NOMO-1 (cell line): ENCODE measurements at regions not wholly inside any gene's neighbourhood (a gene's known extent, or its start where the extent isn't known, plus 50 kb on each side); places are given as distances from the start of the nearest gene placed in this dataset.
A peak's percentile ranks its signal among the peaks of the same experiment; 100 is the strongest.
"Not testable (repeated sequence)": the region's sequence is repeated elsewhere in the genome, so short reads cannot be mapped to it uniquely, and the experiment has no call there.

Experiments
- DNase-seq, 2 experiments: peaks; one replicate each; lab custom pipeline; 2025; ENCODE audit not compliant: unreplicated experiment in 2 of 2; lab: John Stamatoyannopoulos, UW

DNA sequence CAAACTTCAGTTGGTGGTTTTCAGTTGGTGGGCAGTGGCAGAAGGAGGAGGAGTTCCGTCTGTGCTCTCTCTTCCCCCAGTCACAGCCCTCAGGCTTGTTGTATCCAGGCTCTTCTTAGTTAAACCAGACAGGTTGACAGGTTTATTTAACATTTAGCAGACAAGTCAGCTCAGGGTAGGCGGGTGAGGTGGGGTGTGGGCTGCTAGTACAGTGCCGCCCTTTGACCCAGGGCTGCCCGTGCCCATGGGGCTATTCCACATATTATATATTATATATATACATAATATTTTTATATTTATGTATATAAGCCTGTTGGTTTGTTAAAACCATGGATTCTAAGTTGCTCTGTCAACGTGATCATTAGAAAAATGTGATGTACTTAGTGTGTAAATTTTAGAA is 1740.6 kb upstream of the DEFB115 start:
- not testable (repeated sequence) for DNase-seq

DNA sequence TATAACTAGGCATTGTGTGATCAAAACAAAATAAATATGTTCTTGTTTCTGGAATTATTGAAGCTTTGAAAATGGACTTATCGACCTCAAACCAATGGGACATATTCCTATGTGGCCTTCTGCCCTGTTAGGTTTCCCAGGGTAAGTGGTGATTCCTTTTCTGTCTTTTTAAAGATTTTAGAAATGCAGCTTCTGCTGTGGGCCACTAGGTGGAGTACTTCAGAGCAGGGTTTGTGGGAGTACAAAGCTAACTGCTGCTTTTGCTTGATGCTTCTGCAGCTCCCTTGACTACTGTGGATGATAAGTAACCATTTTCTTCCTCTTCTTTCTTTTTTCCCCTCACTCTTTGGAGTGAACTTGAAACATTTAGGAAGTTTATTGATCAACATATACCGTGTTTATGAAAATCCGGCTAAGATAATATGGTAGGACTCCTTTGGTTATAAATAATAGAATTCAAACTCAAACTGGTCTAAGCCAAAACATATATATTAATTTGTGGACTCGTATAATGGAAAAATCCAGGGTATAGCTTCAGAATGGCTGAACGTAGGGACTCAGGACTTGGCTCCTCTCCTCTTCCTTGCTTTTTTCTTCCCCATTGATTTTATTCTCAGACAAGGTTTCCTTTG is 1737.7 kb upstream of the DEFB115 start:
- peak in 1 of 2 experiments; percentile 36 for DNase-seq

DNA sequence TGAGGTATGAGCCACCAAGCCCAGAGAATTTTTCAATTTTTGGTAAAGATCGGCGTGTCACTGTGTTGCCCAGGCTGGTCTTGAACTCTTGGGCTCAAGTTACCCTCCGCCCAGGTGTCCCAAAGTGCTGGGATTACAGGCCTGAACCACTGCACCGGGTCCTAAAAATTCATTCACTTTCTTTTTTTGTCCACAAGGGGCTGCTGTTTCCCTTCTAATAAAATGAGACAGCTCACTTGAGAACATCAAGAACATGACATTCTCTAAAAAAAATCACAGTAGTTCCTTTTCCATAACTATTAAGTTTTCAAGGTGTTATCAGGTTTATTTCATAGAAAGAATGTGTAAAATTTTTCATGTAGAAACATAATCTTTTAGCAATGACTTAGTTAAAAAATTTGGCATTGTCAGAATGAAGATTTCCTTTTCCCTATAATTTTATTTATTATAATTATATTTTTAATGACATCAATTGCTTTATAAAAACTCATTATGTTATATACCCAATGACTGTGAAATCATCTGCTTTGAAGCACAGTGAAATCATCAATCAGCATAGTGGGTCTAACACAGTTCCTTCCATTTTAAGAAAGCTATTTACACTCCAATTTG is 1723.8 kb upstream of the DEFB115 start:
- DNase-seq, result not testable (repeated sequence)

DNA sequence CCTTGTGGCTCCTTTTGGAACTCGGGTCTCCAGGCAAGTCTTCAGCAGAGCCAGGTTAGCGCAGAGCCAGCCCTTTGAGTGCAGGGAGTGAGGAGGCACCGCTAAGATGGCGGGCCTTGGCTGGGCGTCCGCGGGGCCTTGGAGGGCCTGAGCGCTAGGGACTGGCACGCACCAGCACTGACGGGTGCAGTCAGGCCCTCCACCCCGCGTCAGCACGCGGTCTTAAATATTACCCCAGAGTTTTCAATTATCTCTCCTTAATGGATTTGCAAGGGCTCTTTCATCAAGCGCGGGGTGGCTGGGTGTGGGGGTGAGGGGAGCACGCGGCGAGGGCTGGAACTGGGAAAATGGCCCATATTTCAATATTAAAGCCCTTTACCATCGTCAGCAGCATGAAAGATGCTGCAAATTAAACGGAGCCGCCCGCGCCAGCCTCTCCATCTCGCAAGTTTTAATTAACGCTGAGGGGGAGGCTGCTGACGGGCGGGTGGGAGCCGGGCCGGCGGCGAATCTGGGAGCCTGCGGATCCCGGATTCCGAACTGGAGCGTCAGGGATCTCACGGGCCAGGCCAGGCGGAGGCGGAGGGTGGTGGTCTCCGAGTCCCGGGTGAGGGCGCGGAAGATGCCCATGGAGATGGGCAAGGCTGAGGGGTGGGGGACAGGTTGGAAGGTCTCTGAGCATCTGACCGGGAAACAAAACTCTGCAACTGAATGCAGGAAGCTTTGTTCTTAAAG is 1690.4 kb upstream of the DEFB115 start:
- not testable (repeated sequence) for DNase-seq

DNA sequence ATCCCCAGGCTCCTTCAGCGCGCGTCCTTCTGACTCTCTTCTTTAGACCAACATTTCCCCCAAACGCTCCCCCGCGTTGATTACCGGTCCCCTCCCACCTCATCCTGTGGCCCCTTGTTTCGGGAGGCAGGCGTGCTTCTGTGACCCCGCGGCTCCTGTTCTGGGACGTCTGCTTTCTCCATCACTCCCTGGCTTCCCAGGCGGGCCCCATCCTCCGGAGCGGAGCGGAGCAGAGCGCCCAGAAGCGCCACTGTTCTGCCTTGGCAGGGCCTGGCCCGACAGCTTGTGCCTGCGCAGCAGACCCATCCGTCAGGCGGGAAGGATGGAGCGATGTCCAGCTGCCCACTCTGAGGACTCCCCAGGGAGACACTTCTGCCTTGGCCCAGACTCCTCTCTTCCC is 1689.8 kb upstream of the DEFB115 start:
- not testable (repeated sequence) for DNase-seq

DNA sequence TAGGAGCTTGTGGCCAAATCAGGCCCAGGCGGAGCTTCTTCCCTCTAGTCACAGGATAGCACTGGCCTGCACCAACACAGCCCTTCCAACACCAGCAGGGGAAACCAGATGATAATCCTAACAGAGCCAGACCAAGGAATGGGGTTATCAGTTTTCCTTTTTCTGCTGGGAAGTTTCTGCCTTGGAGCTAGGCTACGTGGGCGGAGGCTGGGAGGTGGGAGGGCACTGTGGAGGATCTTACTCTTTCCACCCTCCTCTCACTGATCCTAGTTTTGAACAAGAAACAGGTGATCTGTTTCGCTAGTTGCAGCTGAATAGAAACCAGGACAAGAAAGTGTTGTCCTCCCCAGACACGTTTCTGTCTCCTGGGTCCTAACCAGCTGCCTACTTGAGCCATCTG is 1687.3 kb upstream of the DEFB115 start:
- not testable (repeated sequence) for DNase-seq

DNA sequence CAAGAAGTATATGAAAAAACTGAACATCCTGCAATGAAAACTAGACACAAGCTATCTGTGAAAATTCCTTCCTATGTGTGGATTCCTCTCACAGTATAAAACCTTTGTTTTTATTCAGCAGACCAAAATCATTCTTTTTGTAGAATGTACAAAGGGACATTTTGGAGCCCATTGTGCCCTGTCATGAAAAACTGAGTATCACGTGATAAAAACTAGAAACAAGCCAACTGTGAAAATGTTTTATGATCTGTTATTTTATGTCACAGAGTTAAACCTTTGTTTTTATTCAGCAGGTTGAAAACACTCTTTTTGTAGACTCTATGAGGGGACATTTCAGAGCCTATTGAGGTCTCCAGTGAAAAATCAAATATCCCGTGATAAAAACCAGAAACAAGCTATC is 1667.9 kb upstream of the DEFB115 start:
- DNase-seq, result not testable (repeated sequence)

DNA sequence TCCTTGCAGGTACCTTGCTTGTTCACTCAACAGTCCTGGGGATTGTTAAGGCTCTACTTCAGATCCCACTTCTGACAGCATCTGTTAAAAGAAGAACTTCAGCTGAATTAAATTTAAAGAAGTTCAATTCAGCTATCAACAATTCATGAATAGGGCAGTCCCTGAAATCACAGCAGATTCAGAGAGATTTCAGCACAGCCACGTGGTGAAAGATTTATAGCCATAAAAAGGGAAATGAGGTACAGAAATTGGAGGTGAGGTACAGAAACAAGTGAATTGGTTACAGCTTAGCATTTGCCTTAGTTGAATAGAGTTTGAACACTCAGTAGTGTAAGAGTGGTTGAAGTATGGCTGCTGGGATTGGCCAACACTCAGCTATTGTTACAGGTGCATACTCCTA is 1653.3 kb upstream of the DEFB115 start:
- not testable (repeated sequence) for DNase-seq

DNA sequence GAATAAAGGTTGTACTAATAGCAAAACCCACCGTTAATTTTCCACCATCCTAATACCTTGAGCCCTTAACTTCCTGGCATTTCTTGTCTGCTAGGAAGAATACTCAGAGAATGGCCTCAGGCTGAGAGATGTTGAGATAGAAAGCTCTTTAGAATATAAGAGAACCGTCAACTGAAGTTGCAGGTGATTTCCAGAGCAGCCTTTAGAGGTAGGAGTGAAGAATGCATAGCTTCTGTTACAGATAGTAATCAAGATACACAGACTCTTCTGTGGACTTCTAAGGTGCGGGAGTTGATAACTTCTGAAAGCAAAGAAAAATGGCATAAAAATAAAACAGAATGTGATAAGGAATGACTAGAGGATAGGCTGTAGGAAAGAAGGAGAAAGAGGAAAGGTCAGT is 1651.3 kb upstream of the DEFB115 start:
- DNase-seq, result not testable (repeated sequence)

DNA sequence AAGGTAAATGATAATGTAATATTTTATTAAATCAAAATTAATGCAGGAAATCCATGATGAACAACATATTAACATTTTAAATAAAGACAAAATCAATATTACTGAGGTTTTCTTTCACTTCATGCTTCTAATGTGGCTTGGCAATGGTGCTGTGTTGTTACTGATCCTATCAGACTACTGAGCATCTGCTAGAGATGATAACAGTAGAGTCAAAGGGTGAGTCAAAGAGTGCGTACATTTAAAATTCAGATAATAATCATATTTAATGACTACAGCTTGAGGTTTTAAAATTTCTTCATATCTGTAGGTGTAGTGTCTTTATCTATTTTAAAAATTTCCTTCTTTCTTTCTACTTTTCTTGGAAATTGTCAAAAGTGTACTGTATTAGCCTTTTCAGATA is 1628.1 kb upstream of the DEFB115 start:
- DNase-seq, result not testable (repeated sequence)
